WI38 (cell line): ENCODE measurements at regions not wholly inside any gene's neighbourhood (a gene's known extent, or its start where the extent isn't known, plus 50 kb on each side); places are given as distances from the start of the nearest gene placed in this dataset.

Source experiments
- H3K4me3 ChIP-seq: 2 replicates; pipeline ENCODE4 v1.5.1; 2011; ENCODE audit warnings: low read depth, mild to moderate bottlenecking, control low read depth, low read length
- TF ChIP-seq, protein P1 (sequence below): IDR thresholded peaks from 2 replicates; pipeline ENCODE4 v1.5.1; 2012; ENCODE audit warnings: low read depth, mild to moderate bottlenecking, control low read depth, low read length

DNA sequence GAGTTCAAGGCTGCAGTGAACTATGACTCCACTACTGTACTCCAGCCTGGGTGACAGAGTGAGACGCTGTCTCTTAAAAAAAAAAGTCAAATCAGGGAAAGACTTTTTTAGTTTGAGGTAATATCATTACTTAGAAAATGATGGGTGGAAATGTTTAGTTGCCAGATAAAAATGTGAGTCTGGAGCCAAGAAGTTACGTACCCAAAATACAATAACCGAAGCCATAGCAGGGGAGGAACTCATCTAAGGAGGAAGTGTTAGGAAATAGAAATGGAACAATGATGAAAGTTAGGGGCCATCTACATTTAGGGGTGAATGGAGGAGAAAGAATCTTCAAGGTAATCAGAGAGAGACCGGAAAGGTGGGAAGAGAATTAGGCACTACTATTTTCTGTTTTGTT is 98.8 kb downstream of the DACT1 start:
- no peak overlapping the region for H3K4me3 ChIP-seq
- TF ChIP-seq, protein P1, sequence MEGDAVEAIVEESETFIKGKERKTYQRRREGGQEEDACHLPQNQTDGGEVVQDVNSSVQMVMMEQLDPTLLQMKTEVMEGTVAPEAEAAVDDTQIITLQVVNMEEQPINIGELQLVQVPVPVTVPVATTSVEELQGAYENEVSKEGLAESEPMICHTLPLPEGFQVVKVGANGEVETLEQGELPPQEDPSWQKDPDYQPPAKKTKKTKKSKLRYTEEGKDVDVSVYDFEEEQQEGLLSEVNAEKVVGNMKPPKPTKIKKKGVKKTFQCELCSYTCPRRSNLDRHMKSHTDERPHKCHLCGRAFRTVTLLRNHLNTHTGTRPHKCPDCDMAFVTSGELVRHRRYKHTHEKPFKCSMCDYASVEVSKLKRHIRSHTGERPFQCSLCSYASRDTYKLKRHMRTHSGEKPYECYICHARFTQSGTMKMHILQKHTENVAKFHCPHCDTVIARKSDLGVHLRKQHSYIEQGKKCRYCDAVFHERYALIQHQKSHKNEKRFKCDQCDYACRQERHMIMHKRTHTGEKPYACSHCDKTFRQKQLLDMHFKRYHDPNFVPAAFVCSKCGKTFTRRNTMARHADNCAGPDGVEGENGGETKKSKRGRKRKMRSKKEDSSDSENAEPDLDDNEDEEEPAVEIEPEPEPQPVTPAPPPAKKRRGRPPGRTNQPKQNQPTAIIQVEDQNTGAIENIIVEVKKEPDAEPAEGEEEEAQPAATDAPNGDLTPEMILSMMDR: no peak

DNA sequence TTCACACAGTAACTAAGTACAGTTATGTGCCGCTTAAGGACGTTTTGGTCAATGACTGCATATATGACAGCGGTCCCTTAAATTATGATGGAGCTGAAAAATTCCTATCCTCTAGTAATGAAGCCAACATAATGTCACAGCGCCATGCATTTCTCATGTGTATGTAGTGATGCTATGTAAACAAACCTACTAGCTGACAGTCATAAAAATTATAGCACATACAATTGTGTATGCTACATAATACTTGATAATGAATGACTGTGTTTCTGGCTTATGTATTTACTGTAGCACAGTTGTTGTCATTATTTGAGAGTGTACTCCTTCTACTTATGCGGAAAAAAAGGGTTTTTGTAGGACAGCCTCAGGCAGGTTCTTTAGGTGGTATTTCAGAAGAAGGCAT is 99.7 kb downstream of the DACT1 start:
- H3K4me3 ChIP-seq: no peak overlapping the region
- TF ChIP-seq, protein P1: no peak

DNA sequence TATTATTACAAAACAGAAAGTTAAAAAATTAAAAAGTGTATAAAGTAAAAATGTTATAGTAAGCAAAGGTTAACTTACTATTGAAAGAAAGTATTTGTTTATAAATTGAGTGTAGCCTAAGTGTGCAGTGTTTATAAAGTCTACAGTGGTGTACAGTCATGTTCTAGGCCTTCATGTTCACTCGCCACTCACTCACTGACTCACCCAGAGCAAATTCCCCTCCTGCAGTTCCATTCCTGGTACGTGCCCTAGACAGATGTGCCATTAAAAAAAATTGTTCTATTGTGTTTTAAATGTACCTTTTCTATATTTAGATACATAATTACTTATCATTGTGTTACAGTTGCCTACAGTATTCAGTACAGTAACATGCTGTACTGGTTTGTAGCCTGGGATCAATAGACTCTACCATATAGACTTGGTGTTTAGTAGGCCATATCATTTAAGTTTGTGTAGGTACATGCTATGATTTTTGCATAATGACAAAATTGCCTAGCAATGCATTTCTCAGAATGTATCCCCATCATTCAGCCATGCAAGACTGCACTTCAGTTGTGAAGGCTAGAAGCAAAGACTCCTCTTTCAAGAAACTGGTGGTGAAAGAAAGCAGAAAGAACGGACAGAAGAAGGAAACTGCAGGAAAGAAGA is 100.6 kb downstream of the DACT1 start:
- TF ChIP-seq, protein P1: no peak
- H3K4me3 ChIP-seq: no peak overlapping the region

DNA sequence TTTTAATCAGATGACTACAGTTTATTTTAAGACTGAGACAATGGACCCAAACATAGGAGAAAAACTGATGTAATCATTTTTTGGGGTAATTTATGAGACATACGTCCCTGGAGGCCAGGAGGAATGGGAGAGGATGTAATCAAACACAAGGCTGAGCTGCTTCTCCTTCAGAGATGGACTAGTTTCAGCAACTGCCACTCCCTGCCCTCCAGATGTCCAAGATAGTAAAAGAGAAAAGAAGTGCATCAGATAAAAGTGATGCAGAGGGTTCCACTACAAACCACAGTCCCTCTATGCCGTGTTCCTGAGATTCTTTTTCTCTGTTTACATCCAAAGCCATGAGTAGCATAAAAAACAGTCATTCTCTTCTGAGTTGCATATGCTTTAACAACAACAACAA is 101.1 kb downstream of the DACT1 start:
- TF ChIP-seq, protein P1: no peak
- H3K4me3 ChIP-seq: no peak overlapping the region

DNA sequence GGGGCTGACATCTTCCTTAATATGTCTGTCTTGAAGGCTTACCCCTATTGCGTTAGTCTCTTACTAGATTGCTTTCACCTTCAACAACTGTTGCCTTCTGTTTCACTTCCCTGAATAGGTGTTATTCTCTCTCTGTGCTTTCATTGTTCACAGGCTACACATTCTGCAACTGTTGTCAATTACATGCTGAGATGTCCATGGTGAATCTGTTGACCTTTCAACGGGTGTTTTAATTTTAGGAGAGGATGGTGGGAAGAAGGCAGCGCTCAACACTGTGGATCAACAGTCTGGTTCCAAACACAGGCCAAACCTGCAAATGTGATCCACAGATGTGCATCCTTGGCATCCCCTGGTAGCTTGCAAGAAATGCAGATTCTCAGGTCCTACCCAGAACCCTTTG is 101.9 kb downstream of the DACT1 start:
- no peak overlapping the region for H3K4me3 ChIP-seq
- TF ChIP-seq, protein P1: no peak

DNA sequence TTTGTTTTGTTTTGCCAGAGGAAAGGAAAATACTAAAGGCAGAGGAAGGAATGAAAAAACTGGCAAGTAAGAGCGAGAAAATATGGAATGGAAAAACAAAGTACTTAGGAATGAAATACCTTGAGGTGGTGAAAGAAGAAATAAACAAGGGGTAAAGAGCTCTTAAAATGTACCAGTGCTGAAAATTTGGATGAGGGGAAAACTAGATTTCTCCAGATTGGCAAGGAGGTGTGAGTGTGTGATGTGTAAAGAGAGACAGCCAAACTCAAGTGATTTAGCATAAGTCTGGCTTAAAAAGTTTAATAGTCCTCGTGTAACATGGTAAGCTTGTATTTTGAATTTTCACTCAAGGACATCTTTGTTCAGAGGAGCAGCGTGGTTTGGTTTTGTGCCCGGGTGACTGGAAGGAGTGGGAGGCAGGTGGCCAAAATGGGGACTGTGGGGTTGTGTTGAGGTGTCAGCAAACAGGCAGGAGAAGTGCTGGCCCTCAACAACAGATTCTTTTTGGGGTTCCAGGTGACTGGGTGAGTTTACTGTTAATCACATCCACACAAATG is 102.7 kb downstream of the DACT1 start:
- H3K4me3 ChIP-seq: no peak overlapping the region
- TF ChIP-seq, protein P1: no peak

DNA sequence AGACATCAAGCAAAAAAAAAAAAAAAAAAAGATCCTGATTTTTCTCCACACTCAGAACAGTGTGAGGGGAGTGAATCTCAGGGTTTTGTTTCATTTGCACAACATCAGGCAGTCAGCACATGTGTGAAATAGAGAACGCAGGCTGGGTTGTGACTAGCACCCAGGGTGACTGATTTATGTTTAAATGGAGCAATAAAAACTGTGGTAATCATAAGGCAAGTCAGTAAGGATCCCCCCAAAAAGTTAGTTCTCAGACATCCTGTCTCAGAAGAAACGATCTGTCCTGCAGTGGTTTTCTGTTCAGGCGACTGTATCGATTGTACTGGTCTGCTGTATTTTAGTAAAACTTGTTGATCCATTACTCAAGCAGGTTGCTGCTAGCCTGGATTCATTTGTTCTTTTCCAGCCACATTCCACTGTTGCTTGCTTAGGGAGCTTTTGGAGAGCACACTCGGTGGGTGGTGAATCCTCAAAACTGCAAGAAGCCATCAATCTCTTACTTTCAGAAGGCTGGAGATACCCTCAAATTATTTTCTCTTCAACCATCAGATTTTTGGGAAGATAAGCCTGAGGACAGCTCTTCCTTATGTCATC is 107.1 kb downstream of the DACT1 start:
- TF ChIP-seq, protein P1: no peak

More for the DNA sequence above, 107.1 kb downstream of the DACT1 start:
- no peak overlapping the region for H3K4me3 ChIP-seq
